ENCODE measurements at regions not wholly inside any gene's neighbourhood (a gene's known extent, or its start where the extent isn't known, plus 50 kb on each side); places are given as distances from the start of the nearest gene placed in this dataset.
"Not testable (repeated sequence)": the region's sequence is repeated elsewhere in the genome, so short reads cannot be mapped to it uniquely, and the experiment has no call there.

GRCh38 chr21:9001890-9002663 lies 1519.3 kb upstream of the TPTE start:
- ATAC-seq (ENCODE audit: low read depth); H3K27me3 Mint-ChIP-seq; H3K4me1 Mint-ChIP-seq; POLR2A ChIA-PET; H3K4me3 Mint-ChIP-seq; CTCF ChIA-PET; DNase-seq; H3K27ac Mint-ChIP-seq; intact Hi-C loops (cut with micrococcal nuclease); H3K36me3 Mint-ChIP-seq (ENCODE audit: low read depth): not testable (repeated sequence)
- peaks cover 26% of the 10 kb centered on the region for H3K9me3 Mint-ChIP-seq

GRCh38 chr21:9003909-9004814 lies 1517.2 kb upstream of the TPTE start:
- H3K36me3 Mint-ChIP-seq (ENCODE audit: low read depth); intact Hi-C loops (cut with micrococcal nuclease); POLR2A ChIA-PET; ATAC-seq (ENCODE audit: low read depth); H3K4me3 Mint-ChIP-seq; CTCF ChIA-PET; H3K27me3 Mint-ChIP-seq; DNase-seq; H3K4me1 Mint-ChIP-seq; H3K27ac Mint-ChIP-seq: not testable (repeated sequence)
- H3K9me3 Mint-ChIP-seq: peaks cover 24% of the 10 kb centered on the region

DNA sequence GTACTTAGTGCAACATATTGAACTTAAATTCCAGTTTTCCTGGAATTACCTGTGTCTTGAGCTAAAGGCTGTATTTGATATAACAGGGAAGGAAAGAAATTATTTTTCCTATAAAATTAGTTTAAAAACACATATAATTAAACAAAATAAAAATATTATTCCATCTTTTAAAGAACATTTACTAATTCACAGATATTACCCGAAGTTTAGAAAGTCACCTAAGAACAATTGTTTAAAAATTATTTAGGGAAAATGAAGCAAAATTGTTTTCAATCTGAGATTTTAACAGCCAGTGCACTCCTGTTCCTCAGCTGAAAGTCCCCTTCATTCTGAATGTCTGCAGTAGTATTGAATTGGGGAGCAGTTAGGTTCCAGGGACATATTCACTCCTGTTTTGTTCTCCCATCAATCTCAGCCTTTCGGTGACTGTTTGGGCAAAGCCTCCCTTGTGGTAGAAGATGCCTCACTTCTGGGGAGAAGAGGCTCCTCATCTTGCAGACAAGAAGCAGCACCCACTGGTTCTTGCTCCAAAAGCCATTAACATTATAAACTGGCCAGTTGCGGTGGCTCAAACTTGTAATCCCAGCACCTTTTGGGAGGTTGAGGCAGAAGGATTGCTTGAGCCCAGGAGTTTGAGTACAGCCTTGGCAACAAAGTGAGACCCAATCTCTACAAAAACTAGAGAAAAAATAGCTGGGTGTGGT lies 1516.4 kb upstream of the TPTE start:
- H3K9me3 Mint-ChIP-seq: peaks cover 21% of the 10 kb centered on the region

DNA sequence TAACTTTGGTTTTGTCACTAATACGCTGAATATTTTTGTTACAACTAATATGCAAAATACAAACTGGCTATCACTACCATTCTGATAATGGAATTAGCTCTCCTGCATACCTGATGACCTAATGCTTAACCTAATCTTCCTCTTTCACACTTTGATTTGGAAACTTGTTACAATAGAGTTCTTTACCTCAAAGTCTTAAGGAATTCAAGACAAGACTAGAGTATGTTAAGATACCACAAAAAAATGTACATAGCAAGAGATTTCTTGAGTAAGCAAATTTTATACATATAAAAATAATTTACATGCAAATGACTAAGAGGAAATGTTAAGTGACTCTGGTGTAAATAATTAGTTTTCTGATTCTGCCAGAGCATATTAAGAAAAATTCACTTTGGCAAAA lies 1515.7 kb upstream of the TPTE start:
- H3K4me1 Mint-ChIP-seq; intact Hi-C loops (cut with micrococcal nuclease); H3K4me3 Mint-ChIP-seq; H3K36me3 Mint-ChIP-seq (ENCODE audit: low read depth); ATAC-seq (ENCODE audit: low read depth); DNase-seq; H3K27me3 Mint-ChIP-seq; H3K27ac Mint-ChIP-seq; POLR2A ChIA-PET; CTCF ChIA-PET: not testable (repeated sequence)
- H3K9me3 Mint-ChIP-seq: peaks cover 15% of the 10 kb centered on the region

More for the DNA sequence above, 1516.4 kb upstream of the TPTE start:
- H3K27ac Mint-ChIP-seq; POLR2A ChIA-PET; DNase-seq; intact Hi-C loops (cut with micrococcal nuclease); H3K4me1 Mint-ChIP-seq; CTCF ChIA-PET; H3K4me3 Mint-ChIP-seq; H3K27me3 Mint-ChIP-seq; ATAC-seq (ENCODE audit: low read depth); H3K36me3 Mint-ChIP-seq (ENCODE audit: low read depth): not testable (repeated sequence)

DNA sequence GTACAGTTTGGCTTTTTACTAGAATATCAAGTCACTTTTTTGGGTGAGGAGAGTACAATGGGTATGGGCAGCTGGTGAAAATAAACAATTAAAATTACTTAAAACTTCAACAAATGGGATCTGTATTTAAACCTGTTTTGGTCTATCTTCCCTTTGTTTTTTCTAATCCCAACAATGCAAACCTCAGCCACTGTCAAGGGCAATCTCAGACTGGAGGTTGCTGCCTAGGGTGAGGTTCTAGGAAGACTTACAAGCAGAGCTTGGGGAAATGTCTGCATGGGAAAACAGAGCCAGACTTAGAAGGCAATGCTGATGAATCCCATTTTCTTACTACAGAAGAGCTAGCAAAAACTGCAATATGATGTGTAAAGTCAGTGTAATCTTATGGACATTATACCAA lies 1515.3 kb upstream of the TPTE start:
- ATAC-seq (ENCODE audit: low read depth); CTCF ChIA-PET; intact Hi-C loops (cut with micrococcal nuclease); H3K36me3 Mint-ChIP-seq (ENCODE audit: low read depth); H3K27me3 Mint-ChIP-seq; H3K27ac Mint-ChIP-seq; POLR2A ChIA-PET; DNase-seq; H3K4me1 Mint-ChIP-seq; H3K4me3 Mint-ChIP-seq: not testable (repeated sequence)
- H3K9me3 Mint-ChIP-seq: peaks cover 17% of the 10 kb centered on the region

DNA sequence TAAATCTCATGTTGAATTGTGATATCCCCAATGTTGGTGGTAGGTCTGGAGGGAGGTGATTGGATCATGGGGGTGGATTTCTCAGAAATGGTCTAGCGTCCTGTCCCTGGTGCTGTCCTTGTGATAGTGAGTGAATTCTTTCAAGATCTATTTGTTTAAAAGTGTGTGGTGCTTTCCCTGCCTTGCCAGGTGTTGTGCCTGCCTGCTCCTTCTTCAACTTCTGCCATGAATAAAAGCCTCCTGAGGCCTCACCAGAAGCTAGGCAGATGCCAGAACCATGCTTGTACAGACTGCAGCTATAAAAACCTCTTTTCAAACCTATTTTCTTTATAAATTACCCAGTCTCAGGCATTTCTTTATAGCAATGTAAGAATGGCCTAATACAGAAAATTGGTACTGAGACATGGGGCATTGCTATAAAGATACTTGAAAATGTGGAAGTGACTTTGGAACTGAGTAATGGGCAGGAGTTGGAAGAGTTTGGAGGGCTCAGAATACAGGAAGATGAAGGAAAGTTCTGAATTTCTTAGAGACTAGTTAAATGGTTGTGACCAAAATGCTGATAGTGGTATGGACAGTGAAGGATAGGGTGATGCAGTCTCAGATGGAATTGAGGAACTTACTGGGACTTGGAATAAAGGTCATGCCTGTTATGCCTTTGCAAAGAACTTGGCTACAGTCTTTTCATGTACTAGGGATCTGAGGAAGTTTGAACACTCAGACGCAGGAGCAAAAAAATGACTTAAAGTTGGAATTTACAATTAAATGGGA lies 1514.6 kb upstream of the TPTE start:
- CTCF ChIA-PET; intact Hi-C loops (cut with micrococcal nuclease): not testable (repeated sequence)

DNA sequence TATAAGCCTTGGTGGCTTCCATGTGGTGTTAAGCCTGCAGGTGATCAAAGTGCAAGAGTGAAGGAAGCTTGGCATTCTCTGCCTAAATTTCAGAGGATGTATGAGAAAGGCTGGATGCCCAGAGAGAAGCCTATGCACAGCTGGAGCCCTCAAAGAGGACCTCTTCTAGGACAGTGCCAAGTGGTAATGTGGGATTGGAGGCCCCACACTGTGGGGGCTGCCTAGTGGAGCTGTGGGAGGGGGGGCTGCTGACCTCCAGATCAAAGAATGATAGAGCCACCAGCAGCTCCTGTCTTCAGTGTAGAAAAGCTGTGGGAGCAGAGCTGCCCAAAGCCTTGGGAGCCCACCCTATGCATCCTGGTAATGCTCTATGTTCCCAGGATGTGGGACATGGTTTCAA lies 1512.7 kb upstream of the TPTE start:
- peaks cover 4% of the 10 kb centered on the region for H3K9me3 Mint-ChIP-seq
- intact Hi-C loops (cut with micrococcal nuclease): no loop called here
- POLR2A ChIA-PET: no interaction called here
- no peak for TF ChIP-seq CTCF (IDR thresholded peaks at IDR 0.05)
- no peaks in the 10 kb centered on the region for H3K36me3 Mint-ChIP-seq (ENCODE audit: low read depth)
- H3K4me1 Mint-ChIP-seq: no peaks in the 10 kb centered on the region
- H3K4me3 Mint-ChIP-seq: no peak overlapping the region
- no peak for ATAC-seq (ENCODE audit: low read depth)
- no peak for DNase-seq
- H3K27ac Mint-ChIP-seq: no peak overlapping the region
- CTCF ChIA-PET: no interaction called here
- H3K27me3 Mint-ChIP-seq: peaks cover 3% of the 10 kb centered on the region

More for the DNA sequence above, 1514.6 kb upstream of the TPTE start:
- POLR2A ChIA-PET; H3K4me3 Mint-ChIP-seq; ATAC-seq (ENCODE audit: low read depth); DNase-seq; H3K27ac Mint-ChIP-seq; H3K27me3 Mint-ChIP-seq; H3K4me1 Mint-ChIP-seq; H3K36me3 Mint-ChIP-seq (ENCODE audit: low read depth): not testable (repeated sequence)
- peaks cover 15% of the 10 kb centered on the region for H3K9me3 Mint-ChIP-seq

DNA sequence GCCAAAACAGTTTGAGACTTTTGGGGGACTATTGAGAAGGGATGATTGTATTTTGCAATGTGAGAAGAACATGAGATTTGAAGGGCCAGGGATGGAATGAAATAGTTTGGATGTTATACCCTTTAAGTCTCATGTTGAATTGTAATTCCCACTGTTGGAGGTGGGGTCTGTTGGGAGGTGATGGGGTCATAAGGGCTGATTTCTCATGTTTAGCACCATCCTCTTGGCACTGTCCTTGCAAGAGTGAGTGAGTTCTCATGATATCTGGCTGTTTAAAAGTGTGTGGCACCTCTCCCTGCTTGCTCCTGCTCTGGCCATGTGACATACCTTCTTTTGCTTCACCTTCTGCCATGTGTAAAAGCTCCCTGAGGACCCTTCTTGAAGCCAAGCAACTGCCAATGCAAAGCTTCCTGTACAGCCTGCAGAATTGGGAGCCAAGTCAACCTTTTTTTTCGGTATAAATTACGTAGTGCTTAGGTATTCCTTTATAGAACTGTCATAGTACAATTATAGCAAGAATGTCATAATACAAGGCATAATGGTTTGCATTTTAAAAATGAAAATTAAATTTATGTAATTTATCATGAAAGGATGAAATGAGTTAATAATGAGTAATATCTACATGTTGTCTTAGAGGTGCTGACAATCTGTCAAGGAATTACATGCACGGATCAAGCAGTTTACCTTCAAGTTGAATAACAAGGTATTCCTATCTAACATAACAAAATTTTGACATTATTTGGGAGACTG lies 1511.9 kb upstream of the TPTE start:
- CTCF ChIA-PET; H3K4me3 Mint-ChIP-seq; H3K27ac Mint-ChIP-seq; H3K9me3 Mint-ChIP-seq; DNase-seq; H3K4me1 Mint-ChIP-seq; intact Hi-C loops (cut with micrococcal nuclease); H3K27me3 Mint-ChIP-seq; ATAC-seq (ENCODE audit: low read depth); H3K36me3 Mint-ChIP-seq (ENCODE audit: low read depth); POLR2A ChIA-PET: not testable (repeated sequence)

DNA sequence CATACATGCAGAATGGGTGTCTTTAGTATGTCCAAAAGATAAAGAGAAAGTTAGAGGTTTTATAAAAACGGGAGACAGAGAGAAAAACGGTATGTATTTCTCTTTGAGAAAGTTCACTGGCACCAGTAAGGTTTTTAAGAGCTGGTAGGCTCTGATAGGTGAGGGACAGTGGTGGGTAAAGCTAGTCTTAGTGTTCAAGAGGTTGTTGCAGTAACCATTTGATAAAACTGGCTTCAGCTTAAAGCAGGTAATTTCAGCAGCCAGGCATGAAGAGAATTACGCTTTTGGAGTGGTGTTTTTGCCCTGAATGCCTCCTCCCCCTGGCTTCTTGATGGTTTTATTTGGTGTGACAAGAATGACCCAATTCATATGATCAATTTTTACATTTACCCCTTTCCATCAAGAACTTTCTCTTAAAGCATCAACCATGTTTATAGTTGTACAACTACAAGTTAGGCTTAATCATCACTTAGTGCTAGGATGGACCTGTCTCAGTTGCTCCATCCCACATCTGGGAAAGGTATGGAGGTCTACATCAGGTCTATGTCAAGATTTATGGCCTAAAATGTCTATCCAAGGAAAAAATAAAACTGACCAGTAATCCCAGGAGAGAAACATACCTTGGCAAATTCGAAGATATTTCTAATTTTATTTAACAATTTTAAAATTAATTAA lies 1511.1 kb upstream of the TPTE start:
- H3K9me3 Mint-ChIP-seq: not testable (repeated sequence)

More for the DNA sequence above, 1511.1 kb upstream of the TPTE start:
- DNase-seq; H3K27me3 Mint-ChIP-seq; H3K36me3 Mint-ChIP-seq (ENCODE audit: low read depth); H3K4me3 Mint-ChIP-seq; intact Hi-C loops (cut with micrococcal nuclease); POLR2A ChIA-PET; H3K4me1 Mint-ChIP-seq; CTCF ChIA-PET; H3K27ac Mint-ChIP-seq; ATAC-seq (ENCODE audit: low read depth): not testable (repeated sequence)

All from activated B cell treated with CpG ODN at 0.5 μM for 24 hours (primary cell).